ENCODE measurements at regions not wholly inside any gene's neighbourhood (a gene's known extent, or its start where the extent isn't known, plus 50 kb on each side); places are given as distances from the start of the nearest gene placed in this dataset.
A peak's percentile ranks its signal among the peaks of the same experiment; 100 is the strongest.

DNA sequence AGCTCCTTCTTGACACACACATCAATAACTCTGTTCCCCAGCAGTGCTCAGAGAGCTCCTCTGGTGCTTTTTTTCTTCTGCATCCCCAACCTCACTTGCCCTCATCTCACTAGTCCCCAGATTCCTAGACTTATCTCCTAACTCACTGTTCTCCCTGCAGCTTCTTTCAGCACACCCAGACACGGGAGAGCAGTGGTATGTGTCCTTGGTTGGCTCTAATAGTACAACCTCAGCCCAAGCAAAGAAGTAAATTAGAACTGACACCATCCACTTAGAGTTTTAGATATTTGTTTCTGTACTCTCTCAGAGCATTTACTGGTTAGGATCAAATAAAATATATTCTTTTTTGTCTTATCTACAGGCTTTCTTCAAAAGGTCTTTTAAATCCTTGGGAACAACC lies 201.4 kb upstream of the SNX7 start:
- Mint-ChIP-seq H3K27me3 (peaks cover 2% of the 10 kb centered on the region), H3K36me3 (no peaks in the 10 kb centered on the region), H3K9me3 (peaks cover 0 to 2% (median 1%) of the 10 kb centered on the region in 3 donors), H3K4me3 (no peak overlapping the region), H3K27ac (no peak overlapping the region), H3K4me1 (no peaks in the 10 kb centered on the region)

GRCh38 chr1:98459486-98459870 lies 202.0 kb upstream of the SNX7 start:
- Mint-ChIP-seq H3K27me3 (peaks cover 2% of the 10 kb centered on the region), H3K4me1 (no peaks in the 10 kb centered on the region), H3K27ac (no peak overlapping the region), H3K4me3 (no peak overlapping the region), H3K9me3 (peaks cover 0 to 2% (median 0%) of the 10 kb centered on the region in 3 donors), H3K36me3 (no peaks in the 10 kb centered on the region)

- H3K27ac Mint-ChIP-seq: no peak overlapping the region
- H3K27me3 Mint-ChIP-seq: peaks cover 2% of the 10 kb centered on the region
- no peaks in the 10 kb centered on the region for H3K36me3 Mint-ChIP-seq
- H3K4me1 Mint-ChIP-seq: no peaks in the 10 kb centered on the region
- H3K9me3 Mint-ChIP-seq: peaks cover 0 to 2% (median 0%) of the 10 kb centered on the region in 3 donors
- H3K4me3 Mint-ChIP-seq: peak overlapping the region in 1 of 4 donors; percentile 71
These were observed 202.7 kb upstream of the SNX7 start for GRCh38 chr1:98458511-98459485.

DNA sequence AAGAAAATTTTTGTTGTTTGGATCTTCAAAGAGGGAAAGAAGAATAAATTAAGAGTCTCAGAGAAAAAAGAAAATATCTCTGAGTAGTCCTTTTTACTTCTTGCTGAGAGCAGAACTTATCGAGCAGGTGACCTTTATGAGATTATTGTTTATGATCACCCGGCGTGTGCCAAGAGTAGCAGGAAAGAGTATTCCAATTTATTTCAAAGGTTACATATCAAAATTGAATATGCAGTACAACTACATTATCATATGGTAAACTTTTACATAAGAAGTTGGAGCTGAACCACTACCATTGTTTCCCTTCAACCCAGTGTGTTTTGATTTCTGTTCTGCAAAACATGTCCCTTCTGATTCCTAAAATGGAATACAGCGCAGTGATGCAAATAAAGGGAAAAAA lies 204.3 kb upstream of the SNX7 start:
- Mint-ChIP-seq H3K27ac (no peak overlapping the region), H3K27me3 (peaks cover 2% of the 10 kb centered on the region)

GRCh38 chr1:98454666-98455065 lies 206.9 kb upstream of the SNX7 start:
- Mint-ChIP-seq H3K9me3 (peaks cover 0 to 2% (median 0%) of the 10 kb centered on the region in 3 donors), H3K27me3 (peaks cover 2% of the 10 kb centered on the region), H3K4me3 (no peak overlapping the region), H3K4me1 (no peaks in the 10 kb centered on the region), H3K27ac (no peak overlapping the region), H3K36me3 (no peaks in the 10 kb centered on the region)

More for the DNA sequence above, 204.3 kb upstream of the SNX7 start:
- Mint-ChIP-seq H3K36me3 (no peaks in the 10 kb centered on the region), H3K4me3 (no peak overlapping the region), H3K4me1 (no peaks in the 10 kb centered on the region), H3K9me3 (peaks cover 0 to 2% (median 0%) of the 10 kb centered on the region in 3 donors)

GRCh38 chr1:98453066-98453465 lies 208.5 kb upstream of the SNX7 start:
- H3K27me3 Mint-ChIP-seq: peaks cover 2% of the 10 kb centered on the region
- peaks cover 0 to 2% (median 0%) of the 10 kb centered on the region in 3 donors for H3K9me3 Mint-ChIP-seq
- H3K4me3 Mint-ChIP-seq: no peak overlapping the region
- no peaks in the 10 kb centered on the region for H3K36me3 Mint-ChIP-seq
- H3K27ac Mint-ChIP-seq: no peak overlapping the region
- no peaks in the 10 kb centered on the region for H3K4me1 Mint-ChIP-seq

- peaks cover 0 to 6% (median 0%) of the 10 kb centered on the region in 3 donors for H3K9me3 Mint-ChIP-seq
- H3K27me3 Mint-ChIP-seq: peaks cover 2% of the 10 kb centered on the region
- no peak overlapping the region for H3K4me3 Mint-ChIP-seq
- H3K27ac Mint-ChIP-seq: no peak overlapping the region
- no peaks in the 10 kb centered on the region for H3K36me3 Mint-ChIP-seq
- H3K4me1 Mint-ChIP-seq: no peaks in the 10 kb centered on the region
These were observed 209.4 kb upstream of the SNX7 start for GRCh38 chr1:98452162-98452561.

DNA sequence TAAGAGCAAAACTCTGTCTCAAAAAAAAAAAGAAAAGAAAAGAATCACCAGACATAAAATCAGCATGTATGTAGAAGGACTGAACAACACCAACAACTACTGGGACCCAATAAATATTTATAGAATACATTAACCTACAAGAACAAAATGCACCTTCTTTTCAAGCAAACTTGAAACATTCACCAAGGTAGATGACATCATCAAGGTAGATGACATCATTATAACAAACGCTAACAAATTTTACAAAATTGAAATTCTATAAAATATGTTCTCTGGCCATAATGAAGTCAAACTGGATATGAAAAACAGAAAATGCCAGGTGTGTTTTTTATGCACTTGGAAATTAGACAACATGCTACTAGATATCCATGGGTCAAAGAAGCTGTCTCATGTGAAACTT lies 220.2 kb upstream of the SNX7 start:
- no peak overlapping the region for H3K4me3 Mint-ChIP-seq
- H3K9me3 Mint-ChIP-seq: peaks cover 0 to 6% (median 2%) of the 10 kb centered on the region in 3 donors
- H3K27me3 Mint-ChIP-seq: no peaks in the 10 kb centered on the region
- no peaks in the 10 kb centered on the region for H3K36me3 Mint-ChIP-seq
- no peak overlapping the region for H3K27ac Mint-ChIP-seq
- no peaks in the 10 kb centered on the region for H3K4me1 Mint-ChIP-seq

DNA sequence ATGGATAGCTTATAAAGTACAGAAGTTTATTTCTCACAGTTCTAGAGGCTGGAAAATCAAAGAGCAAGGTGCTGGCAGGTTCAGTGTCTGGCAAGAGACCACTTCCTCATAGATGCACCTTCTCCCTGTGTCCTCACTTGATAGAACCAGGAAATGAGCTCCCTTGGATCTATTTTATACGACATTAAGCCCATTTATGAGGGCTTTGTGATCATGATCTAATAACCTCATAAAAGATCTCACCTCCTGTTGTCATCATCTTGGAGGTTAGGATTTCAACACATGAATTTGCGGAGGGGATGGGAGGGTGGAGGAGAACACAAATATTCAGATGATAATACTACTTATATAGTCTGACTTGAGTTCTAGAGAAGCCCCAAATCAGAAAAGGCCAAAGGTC lies 222.1 kb upstream of the SNX7 start:
- no peaks in the 10 kb centered on the region for H3K36me3 Mint-ChIP-seq
- H3K27ac Mint-ChIP-seq: no peak overlapping the region
- peaks cover 0 to 6% (median 2%) of the 10 kb centered on the region in 3 donors for H3K9me3 Mint-ChIP-seq
- no peak overlapping the region for H3K4me3 Mint-ChIP-seq
- H3K27me3 Mint-ChIP-seq: no peaks in the 10 kb centered on the region
- H3K4me1 Mint-ChIP-seq: no peaks in the 10 kb centered on the region

DNA sequence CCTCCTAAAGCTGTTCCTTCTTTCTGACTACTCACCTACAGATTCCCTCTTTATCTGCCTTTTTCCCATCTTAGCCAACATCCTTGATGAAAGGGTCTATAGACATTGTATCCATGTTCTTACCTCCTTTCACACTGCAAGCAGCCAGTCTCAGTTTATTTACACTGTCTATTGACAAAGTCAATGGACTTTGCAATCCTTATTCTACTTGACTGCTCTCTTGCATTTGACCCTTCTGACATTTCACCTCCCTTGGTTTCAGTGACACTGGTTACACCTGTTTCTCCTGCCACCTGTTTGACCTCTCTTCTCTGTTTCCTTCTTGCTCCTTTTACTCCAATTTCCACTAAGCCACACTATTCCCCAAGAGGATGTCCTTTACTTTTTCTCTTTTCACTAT lies 224.0 kb upstream of the SNX7 start:
- Mint-ChIP-seq H3K9me3 (peaks cover 0 to 6% (median 2%) of the 10 kb centered on the region in 3 donors), H3K27me3 (no peaks in the 10 kb centered on the region), H3K36me3 (no peaks in the 10 kb centered on the region), H3K27ac (no peak overlapping the region), H3K4me1 (no peaks in the 10 kb centered on the region), H3K4me3 (no peak overlapping the region)

DNA sequence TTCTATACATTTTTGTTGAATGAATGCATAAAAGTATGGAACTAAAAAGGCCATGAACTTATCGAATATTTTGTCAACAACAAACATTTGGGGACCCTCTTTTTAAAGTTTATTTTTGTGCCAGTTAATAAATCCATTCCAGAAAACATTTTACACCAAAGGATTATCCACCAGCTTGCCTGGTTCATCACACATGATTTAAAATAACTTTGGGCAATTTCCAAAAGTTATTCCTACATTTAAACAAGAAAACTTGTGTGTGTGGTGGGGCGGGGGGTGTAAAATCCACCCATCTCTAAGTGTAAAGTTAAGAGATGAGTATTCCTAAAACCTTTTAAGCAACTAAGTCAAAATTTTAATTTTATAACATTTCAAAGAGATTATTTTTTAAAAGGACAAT lies 224.5 kb upstream of the SNX7 start:
- H3K4me3 Mint-ChIP-seq: no peak overlapping the region
- H3K27ac Mint-ChIP-seq: no peak overlapping the region
- H3K36me3 Mint-ChIP-seq: no peaks in the 10 kb centered on the region
- H3K4me1 Mint-ChIP-seq: no peaks in the 10 kb centered on the region
- H3K27me3 Mint-ChIP-seq: no peaks in the 10 kb centered on the region
- peaks cover 0 to 6% (median 2%) of the 10 kb centered on the region in 3 donors for H3K9me3 Mint-ChIP-seq

DNA sequence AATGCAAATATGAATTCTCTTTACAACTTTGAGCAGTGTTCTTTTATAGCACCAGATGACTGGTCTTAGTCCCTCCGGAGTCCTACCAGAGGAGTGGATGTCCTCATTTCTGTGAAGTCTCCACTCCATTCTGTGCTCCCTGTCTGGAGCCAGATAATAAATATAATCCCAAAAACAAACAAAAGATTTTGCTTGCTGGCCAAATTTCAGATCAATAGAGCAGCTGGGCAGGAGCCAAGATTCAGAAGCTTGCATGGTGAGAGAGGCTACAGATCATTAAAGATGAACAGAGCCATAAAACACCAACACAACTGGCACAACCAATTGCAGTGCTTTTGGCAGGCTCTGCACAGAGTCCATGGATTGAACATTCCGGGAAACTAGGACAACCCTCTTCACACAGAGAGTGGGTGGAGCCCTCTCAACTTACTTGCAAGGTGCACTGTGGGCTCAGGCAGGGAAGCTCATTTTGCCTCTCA lies 231.5 kb upstream of the SNX7 start:
- Mint-ChIP-seq H3K4me3 (no peak overlapping the region), H3K4me1 (no peaks in the 10 kb centered on the region), H3K9me3 (peaks cover 0 to 2% (median 0%) of the 10 kb centered on the region in 3 donors), H3K27me3 (no peaks in the 10 kb centered on the region), H3K27ac (no peak overlapping the region), H3K36me3 (no peaks in the 10 kb centered on the region)

DNA sequence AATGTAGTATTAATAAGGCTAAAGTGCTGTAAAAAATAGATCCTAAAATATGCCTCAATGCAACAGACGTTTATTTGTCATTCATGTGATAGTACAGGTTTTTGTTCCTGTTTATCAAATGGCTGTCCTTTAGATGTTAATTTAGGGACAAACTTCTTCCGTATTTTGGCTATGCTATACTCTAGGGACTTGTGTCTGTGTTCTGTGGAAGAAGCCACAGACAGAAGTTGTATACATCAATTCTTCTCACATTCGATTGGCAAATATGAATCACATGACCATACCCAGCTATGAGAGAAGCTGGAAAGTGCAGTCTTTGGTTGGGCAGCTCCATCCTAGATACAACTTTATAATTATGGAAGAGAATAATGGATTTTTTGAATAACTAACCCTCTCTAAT lies 232.7 kb upstream of the SNX7 start:
- H3K27ac Mint-ChIP-seq: no peak overlapping the region
- H3K36me3 Mint-ChIP-seq: no peaks in the 10 kb centered on the region
- no peaks in the 10 kb centered on the region for H3K4me1 Mint-ChIP-seq
- H3K9me3 Mint-ChIP-seq: peaks cover 0 to 2% (median 1%) of the 10 kb centered on the region in 3 donors
- no peaks in the 10 kb centered on the region for H3K27me3 Mint-ChIP-seq
- no peak overlapping the region for H3K4me3 Mint-ChIP-seq

- no peaks in the 10 kb centered on the region for H3K27me3 Mint-ChIP-seq
- H3K4me3 Mint-ChIP-seq: no peak overlapping the region
- H3K9me3 Mint-ChIP-seq: peaks cover 0 to 2% (median 1%) of the 10 kb centered on the region in 3 donors
- no peaks in the 10 kb centered on the region for H3K4me1 Mint-ChIP-seq
- H3K27ac Mint-ChIP-seq: no peak overlapping the region
- H3K36me3 Mint-ChIP-seq: no peaks in the 10 kb centered on the region
These were observed 233.9 kb upstream of the SNX7 start for GRCh38 chr1:98427664-98428063.

- H3K27me3 Mint-ChIP-seq: no peaks in the 10 kb centered on the region
- H3K36me3 Mint-ChIP-seq: no peaks in the 10 kb centered on the region
- peaks cover 0 to 2% (median 1%) of the 10 kb centered on the region in 3 donors for H3K9me3 Mint-ChIP-seq
- no peaks in the 10 kb centered on the region for H3K4me1 Mint-ChIP-seq
- H3K27ac Mint-ChIP-seq: no peak overlapping the region
- no peak overlapping the region for H3K4me3 Mint-ChIP-seq
These were observed 235.4 kb upstream of the SNX7 start for GRCh38 chr1:98426092-98426491.

DNA sequence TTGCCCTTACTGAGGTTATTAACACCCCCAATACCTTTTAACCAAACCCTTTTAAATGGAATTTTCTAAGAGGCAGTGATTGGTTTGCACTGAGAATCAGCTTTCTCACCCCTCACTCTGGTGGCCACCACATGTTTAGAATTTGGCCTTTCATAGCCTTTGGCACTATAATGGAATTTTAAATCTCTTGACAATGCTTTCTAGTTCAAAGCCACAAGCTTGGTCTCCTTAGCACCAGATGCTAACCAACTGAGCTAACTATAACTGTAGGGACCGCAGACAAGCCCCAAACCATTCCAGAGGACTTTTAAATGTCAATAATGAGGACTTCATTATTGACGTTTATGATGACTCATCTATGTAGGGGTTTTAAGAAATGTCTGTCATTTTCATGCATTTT lies 238.7 kb upstream of the SNX7 start:
- no peaks in the 10 kb centered on the region for H3K4me1 Mint-ChIP-seq
- no peaks in the 10 kb centered on the region for H3K36me3 Mint-ChIP-seq
- no peaks in the 10 kb centered on the region for H3K27me3 Mint-ChIP-seq
- H3K4me3 Mint-ChIP-seq: no peak overlapping the region
- peaks cover 0 to 2% (median 1%) of the 10 kb centered on the region in 3 donors for H3K9me3 Mint-ChIP-seq
- H3K27ac Mint-ChIP-seq: no peak overlapping the region

Data from IgD-negative memory B cell (primary cell).